Uterus (tissue), 3 donors: ENCODE measurements at regions not wholly inside any gene's neighbourhood (a gene's known extent, or its start where the extent isn't known, plus 50 kb on each side); places are given as distances from the start of the nearest gene placed in this dataset.

Source experiments
- DNase-seq, 2 donors: peaks; one replicate each; pipeline ENCODE4 v3.0.0-alpha.2; 2019 to 2020
- H3K27ac ChIP-seq, 2 donors: fragments of 200-600 bp; sonication (generic); 1 replicate in 1 of 2; 2 replicates in 1 of 2; pipeline ENCODE4 v1.5.1; 2016 to 2018
- H3K27me3 ChIP-seq, 2 donors: fragments of 200-600 bp; sonication (generic); one replicate each; pipeline ENCODE4 v1.5.1; 2018 to 2019; ENCODE audit warnings: control low read depth in 1 of 2
- H3K36me3 ChIP-seq, 2 donors: fragments of 200-600 bp; sonication (generic); one replicate each; pipeline ENCODE4 v1.5.1; 2019; ENCODE audit warnings: control low read depth in 1 of 2
- H3K4me1 ChIP-seq, 2 donors: fragments of 200-600 bp; sonication (generic); one replicate each; pipeline ENCODE4 v1.5.1; 2018 to 2019; ENCODE audit warnings: control low read depth in 1 of 2
- H3K4me3 ChIP-seq, 2 donors: fragments of 200-600 bp; sonication (generic); 1 replicate in 1 of 2; 2 replicates in 1 of 2; pipeline ENCODE4 v1.5.1; 2018 to 2019; ENCODE audit warnings: mild to moderate bottlenecking in 1 of 2
- H3K9me3 ChIP-seq, 2 donors: fragments of 200-600 bp; sonication (generic); one replicate each; pipeline ENCODE4 v1.5.1; 2019; ENCODE audit warnings: control low read depth in 1 of 2
- CTCF ChIP-seq, 4 experiments: fragments of 200-600 bp in 2 of 4; fragments of 450-650 bp in 2 of 4; sonication (generic) in 2 of 4; IDR thresholded peaks; one replicate each; pipeline ENCODE4 v1.5.1; 2016 to 2019; ENCODE audit warnings: antibody characterized with exemption in 4 of 4, mild to moderate bottlenecking in 2 of 4, moderate library complexity in 1 of 4
- POLR2A ChIP-seq, 2 donors: fragments of 450-650 bp; IDR thresholded peaks; one replicate each; pipeline ENCODE4 v1.6.1; 2016; ENCODE audit warnings: antibody characterized with exemption in 2 of 2, mild to moderate bottlenecking in 1 of 2, moderate library complexity in 1 of 2
- intact Hi-C: fragments of 100-400 bp; cut with DNase I; formaldehyde crosslinking; loops from one replicate; pipeline ENCODE4 v1.15.1; 2023; ENCODE audit warnings: low total_unique reads
- donor health status: DM: yes; HTN: yes; CAD: no.

GRCh38 chr4:176470671-176471070, 150.9 kb downstream of the SPCS3 start:
- no peaks in the 10 kb centered on the region for H3K4me1 ChIP-seq
- H3K27ac ChIP-seq: no peak overlapping the region
- H3K27me3 ChIP-seq: no peaks in the 10 kb centered on the region
- intact Hi-C loops: no loop called here
- no peaks in the 10 kb centered on the region for H3K36me3 ChIP-seq
- H3K9me3 ChIP-seq: no peaks in the 10 kb centered on the region
- no peak for DNase-seq
- TF ChIP-seq CTCF (IDR thresholded peaks at IDR 0.05) (no peak), POLR2A (IDR thresholded peaks at IDR 0.05) (no peak)
- H3K4me3 ChIP-seq: no peak overlapping the region

GRCh38 chr4:176475067-176475466, 155.3 kb downstream of the SPCS3 start:
- no peak for DNase-seq
- intact Hi-C loops: no loop called here
- Histone ChIP-seq H3K9me3 (no peaks in the 10 kb centered on the region), H3K27me3 (no peaks in the 10 kb centered on the region), H3K27ac (no peak overlapping the region), H3K36me3 (no peaks in the 10 kb centered on the region), H3K4me1 (no peaks in the 10 kb centered on the region), H3K4me3 (no peak overlapping the region)
- TF ChIP-seq CTCF (IDR thresholded peaks at IDR 0.05) (no peak), POLR2A (IDR thresholded peaks at IDR 0.05) (no peak)

GRCh38 chr4:176478076-176478475, 158.3 kb downstream of the SPCS3 start:
- no peaks in the 10 kb centered on the region for H3K36me3 ChIP-seq
- intact Hi-C loops: no loop called here
- TF ChIP-seq CTCF (IDR thresholded peaks at IDR 0.05) (no peak), POLR2A (IDR thresholded peaks at IDR 0.05) (no peak)
- no peaks in the 10 kb centered on the region for H3K9me3 ChIP-seq
- no peaks in the 10 kb centered on the region for H3K27me3 ChIP-seq
- no peak for DNase-seq
- no peak overlapping the region for H3K27ac ChIP-seq
- no peak overlapping the region for H3K4me3 ChIP-seq
- H3K4me1 ChIP-seq: no peaks in the 10 kb centered on the region

- no peaks in the 10 kb centered on the region for H3K9me3 ChIP-seq
- H3K4me3 ChIP-seq: no peak overlapping the region
- TF ChIP-seq POLR2A (IDR thresholded peaks at IDR 0.05): no peak
- no peak for TF ChIP-seq CTCF (IDR thresholded peaks at IDR 0.05)
- intact Hi-C loops: no loop called here
- no peak for DNase-seq
- no peak overlapping the region for H3K27ac ChIP-seq
- no peaks in the 10 kb centered on the region for H3K27me3 ChIP-seq
- H3K4me1 ChIP-seq: no peaks in the 10 kb centered on the region
- H3K36me3 ChIP-seq: no peaks in the 10 kb centered on the region
These were observed 160.0 kb downstream of the SPCS3 start for GRCh38 chr4:176479767-176480166.

GRCh38 chr4:176482972-176483371, 163.2 kb downstream of the SPCS3 start:
- Histone ChIP-seq H3K4me1 (no peaks in the 10 kb centered on the region), H3K27ac (no peak overlapping the region), H3K36me3 (no peaks in the 10 kb centered on the region), H3K9me3 (no peaks in the 10 kb centered on the region), H3K27me3 (no peaks in the 10 kb centered on the region), H3K4me3 (no peak overlapping the region)
- no peak for TF ChIP-seq POLR2A (IDR thresholded peaks at IDR 0.05)
- TF ChIP-seq CTCF (IDR thresholded peaks at IDR 0.05): no peak
- DNase-seq: no peak
- intact Hi-C loops: no loop called here
